Stimulated activated CD4-positive, alpha-beta T cell treated with anti-CD3 and anti-CD28 coated beads, Interleukin-4, amount 100 ng/mL, for 48 hours (primary cell): ENCODE measurements at regions not wholly inside any gene's neighbourhood (a gene's known extent, or its start where the extent isn't known, plus 50 kb on each side); places are given as distances from the start of the nearest gene placed in this dataset.
A peak's percentile ranks its signal among the peaks of the same experiment; 100 is the strongest.

Experiments
- DNase-seq, 2 donors: peaks; one replicate each; pipeline ENCODE4 v3.0.0-alpha.2; 2020; ENCODE audit warnings: low read depth in 2 of 2

DNA sequence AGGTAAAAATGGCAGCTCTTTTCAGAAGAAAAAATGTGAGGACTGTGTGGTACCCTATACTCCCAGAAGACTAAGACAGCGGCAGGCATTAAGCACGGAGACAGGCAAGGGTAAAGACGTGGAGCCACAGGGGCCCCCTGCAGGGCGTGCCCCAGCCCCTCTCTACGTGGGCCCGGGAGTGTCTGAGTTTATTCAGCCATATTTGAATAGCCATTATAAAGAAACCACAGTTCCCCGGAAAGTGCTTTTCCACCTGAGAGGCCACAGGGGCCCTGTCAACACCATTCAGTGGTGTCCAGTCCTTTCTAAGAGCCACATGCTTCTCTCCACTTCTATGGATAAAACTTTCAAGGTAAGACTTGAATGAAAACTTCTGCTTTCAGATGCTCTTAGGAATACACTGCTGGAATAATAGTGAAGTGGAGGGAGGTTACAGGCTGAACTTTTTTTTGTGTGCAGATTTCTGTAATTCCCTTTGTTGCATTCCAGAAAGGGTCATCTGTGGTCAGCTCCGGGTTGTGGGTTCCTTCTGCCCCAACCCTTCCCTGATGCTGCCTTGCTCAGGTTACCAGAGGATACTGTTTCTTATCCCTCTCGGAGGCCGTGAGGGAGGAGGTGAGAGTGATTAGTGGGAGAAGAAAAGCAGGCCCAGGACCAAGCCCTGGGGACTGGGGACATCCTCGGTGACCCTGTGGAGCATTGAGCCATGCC lies 58.4 kb downstream of the SLC25A47 start:
- DNase-seq: no peak

DNA sequence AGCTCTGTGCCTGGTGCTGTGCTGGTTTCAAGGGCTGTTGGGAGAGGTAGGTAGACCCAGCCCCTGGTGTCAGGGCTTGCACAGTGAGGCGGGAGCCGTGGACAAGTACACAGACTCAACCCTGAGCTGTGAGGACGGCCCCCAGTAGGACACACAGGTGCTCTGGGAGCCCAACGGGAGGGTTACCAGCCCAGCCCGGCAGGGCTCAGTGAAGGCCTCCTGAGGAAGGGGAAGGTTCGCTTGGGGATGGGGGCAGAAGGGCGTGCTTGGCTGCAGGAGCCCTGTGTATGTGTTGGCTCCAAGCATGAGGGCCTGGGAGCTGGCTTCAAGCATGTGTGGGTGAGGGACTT lies 58.9 kb downstream of the SLC25A47 start:
- no peak for DNase-seq

DNA sequence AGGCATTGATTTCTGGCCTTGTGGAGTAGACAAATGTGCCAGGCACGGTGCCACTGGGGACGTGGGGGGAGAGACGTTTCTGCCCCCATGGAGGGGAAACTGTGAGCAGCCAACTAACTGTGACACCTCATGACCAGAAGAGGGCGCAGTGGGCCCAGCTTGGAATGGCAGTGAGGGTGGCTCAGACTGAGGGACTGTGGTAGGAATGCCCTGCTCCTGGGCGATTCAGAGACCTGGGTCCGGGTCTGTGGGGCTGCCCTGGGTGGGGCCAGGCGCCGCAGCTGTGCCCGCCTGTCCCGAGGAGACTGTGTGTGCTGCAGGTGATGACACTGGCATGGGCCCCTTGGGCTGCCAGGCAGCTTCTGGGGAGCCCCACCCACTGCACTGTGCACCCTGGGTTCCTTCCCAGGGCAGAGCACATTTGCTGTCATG lies 60.6 kb downstream of the SLC25A47 start:
- DNase-seq: peak; percentile 51 to 58

DNA sequence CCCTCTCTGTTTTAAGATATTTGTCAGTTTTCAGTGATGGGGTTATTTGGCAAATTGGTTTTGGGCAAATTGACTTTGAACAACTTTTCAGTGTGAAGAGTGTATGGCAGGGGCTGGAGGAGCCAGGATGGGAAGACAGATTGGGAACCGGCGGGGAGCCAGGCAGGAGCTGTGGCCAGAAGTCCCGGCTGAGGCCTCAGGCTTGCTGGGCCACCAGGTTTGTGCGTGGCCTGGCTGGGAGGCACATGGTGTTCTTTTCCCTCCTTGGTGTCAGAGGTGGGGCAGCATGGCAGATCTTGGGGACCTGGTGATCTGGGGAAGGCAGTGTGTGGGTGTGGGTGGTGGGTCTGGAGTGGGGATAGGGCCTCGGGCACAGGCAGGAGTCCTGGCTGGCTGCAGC lies 61.1 kb downstream of the SLC25A47 start:
- no peak for DNase-seq

DNA sequence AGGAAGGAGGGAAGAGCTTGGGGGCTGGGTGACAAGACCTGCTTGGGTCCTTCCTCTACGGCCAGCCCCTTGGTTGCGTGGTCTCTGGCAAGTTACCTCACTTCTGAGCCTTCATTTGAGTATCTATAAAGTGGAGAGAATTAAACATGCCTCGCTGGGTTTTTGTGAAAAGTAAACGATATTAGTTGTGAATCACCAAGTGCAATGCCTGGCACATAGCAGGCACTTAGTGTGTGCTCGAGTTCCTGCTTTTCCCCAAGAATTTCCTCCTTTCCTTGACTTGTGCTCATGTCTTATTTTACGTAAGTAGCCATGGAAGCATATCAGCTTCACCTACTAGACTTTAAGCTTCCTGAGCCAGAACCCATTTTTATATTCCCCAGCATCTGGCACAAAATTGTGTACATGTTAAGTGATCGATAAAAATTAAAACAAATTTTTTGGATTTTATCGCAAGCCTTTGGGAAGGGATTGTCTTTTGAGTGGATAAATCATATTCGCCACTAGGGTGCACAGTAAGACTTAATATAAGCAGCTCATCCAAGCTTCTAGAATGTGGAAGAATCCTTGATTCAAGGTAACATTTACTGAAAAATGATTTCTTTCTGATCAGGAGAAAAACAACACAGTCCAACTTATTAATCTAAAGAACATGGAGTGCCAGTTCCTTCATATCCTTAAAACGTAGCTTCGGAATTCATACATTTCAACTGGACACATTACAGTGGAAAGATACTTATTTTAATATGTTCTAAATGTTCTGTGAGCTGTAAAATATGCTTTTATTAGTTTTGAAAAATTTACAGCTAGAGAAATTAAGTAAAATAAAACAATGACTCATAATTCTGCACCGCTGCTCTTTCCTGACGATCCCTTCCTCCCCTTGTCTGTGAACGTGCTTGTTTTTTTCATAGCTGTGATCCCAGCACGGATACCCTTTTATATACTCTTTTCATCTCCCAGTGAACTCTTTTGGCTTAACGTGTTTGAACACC lies 62.0 kb downstream of the SLC25A47 start:
- no peak for DNase-seq

DNA sequence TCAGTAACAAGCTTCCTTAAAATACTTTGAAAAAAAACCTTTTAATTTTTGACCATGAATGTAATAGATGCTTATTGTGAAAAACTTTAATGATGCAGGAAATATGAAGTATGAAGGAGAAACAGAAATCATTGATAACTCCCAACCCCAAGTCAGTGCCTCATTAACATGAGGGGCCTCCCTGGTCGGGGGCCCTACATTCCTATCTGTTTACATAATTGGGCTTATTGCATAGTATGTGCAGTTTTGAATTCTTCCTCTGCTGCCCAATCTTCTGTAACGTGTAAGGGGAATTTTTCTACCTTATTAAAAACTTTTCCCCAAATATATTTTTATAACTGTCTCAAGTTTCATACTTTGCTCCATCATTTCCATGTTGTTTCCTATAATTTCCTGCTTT lies 63.0 kb downstream of the SLC25A47 start:
- DNase-seq: no peak

DNA sequence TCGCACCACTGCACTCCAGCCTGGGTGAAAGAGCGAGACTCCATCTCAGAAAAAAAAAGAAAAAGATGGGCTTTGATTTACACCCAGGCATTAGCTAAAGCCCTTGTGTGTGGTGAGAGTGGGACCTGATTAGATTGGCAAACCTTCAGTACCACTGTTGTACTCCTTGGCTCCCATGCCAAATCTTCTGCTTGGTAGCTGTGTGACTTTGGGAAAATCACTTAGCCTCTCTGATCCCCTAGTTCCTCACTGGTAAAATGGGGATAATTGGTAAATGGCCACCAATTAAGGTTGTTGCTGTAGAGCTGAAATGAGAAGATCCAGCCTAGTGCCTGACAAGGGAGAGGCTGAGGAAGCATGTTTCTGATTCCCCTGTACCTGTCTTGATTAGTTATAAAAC lies 63.7 kb downstream of the SLC25A47 start:
- DNase-seq: no peak

DNA sequence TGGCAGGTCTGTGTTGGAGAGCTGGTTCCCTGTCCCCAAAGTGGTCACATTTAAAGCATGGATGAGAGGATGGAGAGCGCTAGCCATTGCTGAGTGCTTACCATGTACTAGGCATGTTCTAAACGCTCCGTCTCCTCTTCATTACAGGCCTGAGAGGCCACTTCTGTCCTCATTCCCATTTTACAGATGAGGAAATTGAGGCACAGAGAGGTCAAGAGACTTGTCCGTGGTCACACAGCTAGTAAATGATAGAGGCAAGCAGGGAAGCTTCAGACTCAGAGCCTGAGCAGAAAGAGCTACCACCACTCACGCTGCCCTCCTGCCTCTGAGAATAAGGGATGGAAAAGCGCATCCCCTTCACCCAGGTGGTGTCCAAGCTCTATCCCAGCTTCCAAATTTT lies 64.3 kb downstream of the SLC25A47 start:
- no peak for DNase-seq

DNA sequence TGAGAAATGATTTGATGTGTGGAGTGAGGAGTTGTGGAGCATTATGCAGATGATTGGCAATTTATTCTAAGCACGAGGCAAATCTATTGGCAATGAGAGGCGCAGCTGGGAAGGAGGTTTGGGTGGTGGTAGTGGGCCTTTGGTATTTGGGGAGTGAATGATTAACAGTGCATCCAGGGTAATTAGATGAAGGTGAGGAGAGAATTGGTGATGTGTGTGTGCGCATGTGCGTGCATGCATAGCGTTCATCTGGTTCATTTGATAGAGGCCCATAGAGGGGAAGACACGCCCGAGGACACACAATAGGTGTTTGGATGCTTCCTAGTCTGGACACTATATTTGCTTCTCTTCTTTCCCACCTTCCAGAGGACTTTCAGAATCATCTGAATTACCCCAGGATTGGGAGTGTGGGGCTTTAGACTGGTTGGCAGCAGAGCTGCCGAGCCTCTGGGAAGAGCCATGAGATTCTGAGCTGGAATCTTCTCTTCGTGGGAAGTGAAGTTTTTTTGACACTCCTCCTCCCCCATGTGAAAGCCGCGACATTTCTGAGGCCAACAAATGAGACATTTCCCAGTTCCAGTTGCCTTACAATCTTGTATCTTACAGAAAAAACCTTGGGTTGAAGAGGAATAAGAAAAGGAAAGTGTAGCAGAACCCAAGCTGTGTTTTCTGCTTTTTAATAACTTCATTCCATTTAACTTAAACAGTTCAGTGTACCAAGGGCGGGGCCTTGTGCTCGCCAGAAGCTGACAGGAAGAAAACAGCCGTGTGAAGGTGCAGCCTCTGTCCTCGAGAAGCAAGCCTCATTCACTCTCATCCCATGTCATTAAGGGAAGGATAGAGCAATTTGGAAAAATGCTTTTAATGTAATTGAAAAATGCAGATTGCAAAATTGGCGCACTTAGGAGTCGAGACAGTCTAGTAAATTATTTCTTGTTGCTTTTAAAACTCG lies 65.2 kb downstream of the SLC25A47 start:
- no peak for DNase-seq

DNA sequence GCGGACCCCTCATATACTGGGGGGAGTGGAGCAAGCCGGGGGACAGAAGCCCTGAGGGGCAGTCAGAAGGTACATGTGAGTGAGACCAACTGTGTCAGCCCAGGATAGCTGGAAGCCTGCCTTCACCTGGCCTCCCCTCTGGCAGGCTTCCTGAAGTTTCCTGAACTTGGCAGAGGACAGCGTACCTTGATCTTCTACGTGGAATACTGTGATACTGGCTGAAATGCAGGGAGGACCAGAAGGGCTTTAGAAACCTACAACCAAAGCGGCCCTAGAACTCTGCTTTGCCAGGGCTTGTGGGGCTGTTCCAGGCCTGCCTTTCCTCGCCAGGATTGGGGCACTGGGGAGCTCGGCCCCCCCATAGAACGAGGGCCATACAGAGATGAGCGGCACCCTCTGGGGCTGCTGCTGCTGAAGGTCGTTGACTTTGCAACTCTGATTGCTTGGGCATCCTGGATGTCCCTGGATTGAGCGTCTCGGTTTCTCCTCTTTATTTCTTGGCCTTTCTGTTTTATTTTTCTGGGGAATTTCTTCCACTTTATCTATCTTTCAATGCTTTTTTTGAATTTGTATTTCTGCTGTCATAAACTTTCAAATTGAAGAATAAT lies 66.5 kb downstream of the SLC25A47 start:
- no peak for DNase-seq

DNA sequence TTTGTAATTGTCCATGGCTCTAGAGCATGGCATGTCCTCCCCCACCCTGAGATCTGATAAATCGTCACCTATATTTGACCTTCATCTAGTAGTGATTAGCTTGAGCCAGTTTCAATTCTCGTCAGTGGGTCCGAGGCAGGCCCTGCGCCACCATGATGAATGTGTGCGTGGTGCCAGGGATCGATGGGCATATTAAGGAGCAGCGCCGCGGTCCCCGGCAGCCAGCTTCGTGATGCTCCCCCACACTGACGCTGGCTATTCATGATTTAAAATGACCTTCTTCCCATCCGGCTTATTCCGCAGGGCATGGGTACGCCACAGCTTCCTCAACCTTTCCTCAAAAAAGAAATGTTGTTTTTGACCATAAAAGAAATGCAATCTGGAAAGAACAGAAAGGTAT lies 68.0 kb downstream of the SLC25A47 start:
- DNase-seq: no peak

DNA sequence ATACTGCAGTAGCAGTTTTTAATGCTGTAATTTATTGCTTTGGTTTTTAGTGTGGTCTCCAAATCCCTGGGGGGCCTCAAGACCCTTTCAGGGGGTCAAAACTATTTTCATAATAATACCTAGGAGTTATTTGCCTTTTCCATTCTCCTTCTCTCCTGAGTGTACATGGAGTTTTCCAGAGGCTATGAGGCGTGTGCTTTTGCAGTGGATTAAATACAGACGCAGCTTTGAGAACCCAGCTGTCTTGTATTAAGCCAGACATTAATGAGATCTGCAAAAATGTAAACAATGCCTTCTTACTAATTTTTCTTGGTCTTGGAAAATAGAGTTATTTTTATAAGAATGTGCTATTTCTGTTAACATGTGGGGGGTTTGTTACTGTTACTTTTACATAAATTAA lies 68.6 kb downstream of the SLC25A47 start:
- DNase-seq: no peak

DNA sequence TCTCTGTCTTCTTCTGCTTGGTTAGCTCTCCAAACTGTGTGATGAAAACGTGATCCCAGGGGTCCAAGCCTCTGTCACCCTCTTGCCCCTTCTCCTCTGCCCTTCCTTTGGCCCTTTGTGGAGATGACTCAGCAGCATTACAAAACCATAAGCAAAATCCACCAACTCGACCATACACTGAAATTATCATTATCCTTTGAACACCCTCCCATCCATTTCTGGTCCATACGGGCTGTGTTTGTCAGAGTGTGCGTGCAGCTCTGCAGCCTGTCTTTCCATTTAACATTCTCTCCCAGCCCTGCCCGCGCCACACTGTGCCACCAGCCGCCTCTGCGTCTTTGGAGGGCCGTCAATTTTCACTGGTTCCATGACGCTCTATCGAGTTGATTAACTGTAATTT lies 69.2 kb downstream of the SLC25A47 start:
- no peak for DNase-seq

DNA sequence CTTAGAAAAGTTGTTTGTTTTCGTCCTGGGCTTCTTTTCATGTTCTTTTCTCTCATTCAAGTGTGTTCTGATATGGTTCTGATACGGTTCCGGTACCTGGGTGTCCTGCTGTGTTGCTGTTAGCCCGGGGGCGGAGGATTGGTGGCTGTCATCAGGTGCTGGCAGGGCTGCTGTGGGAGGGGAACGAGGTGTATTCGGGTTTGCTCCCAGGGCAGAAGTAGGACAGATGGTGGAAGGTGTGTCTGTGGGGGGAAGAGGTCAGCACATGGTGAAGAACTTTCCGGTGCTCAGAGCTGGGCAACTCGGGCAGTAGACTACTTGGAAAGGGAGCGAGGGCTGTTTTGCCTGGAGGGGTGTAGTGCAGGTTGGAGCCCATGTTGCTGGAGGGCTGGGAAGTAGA lies 70.2 kb downstream of the SLC25A47 start:
- DNase-seq: no peak

DNA sequence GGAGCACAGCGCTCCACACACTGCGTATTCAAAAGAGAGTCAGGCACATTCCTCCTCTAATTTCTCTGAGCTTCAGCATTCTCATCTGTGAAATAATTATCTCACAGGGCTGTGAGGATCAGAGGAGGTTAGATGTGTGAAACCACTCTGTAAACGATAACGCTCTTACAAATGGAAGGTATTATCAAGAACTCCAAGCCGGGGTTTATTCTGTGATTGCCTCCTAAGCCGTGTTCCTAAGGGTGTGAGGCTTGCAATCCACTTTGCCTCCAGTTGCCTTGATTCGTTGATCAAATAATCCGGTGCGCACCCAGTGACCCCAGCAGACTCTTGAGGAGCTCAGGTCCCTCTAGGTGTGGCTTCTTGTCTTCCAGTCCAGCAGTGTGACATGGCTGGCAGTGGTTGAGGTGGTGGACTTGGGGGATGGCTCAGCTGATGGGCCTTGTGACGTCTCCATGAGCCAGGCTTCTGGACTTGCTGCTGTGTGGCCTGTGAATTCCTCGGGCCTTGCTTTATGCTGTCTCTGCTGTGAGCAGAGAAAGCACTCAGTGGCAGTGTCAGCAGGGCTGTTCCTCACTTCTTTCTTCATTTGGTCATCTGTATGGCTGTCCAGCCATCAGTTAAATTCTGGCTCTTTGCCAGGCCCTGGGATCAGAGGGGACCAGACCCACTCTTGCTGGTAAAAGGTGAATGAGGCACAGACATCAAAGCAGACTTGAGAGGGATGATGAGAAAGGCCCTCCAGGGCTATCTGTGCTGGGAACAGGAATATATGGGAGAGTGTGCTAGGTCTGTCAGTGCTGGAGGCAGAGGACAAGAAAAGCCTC lies 71.0 kb downstream of the SLC25A47 start:
- DNase-seq: no peak

DNA sequence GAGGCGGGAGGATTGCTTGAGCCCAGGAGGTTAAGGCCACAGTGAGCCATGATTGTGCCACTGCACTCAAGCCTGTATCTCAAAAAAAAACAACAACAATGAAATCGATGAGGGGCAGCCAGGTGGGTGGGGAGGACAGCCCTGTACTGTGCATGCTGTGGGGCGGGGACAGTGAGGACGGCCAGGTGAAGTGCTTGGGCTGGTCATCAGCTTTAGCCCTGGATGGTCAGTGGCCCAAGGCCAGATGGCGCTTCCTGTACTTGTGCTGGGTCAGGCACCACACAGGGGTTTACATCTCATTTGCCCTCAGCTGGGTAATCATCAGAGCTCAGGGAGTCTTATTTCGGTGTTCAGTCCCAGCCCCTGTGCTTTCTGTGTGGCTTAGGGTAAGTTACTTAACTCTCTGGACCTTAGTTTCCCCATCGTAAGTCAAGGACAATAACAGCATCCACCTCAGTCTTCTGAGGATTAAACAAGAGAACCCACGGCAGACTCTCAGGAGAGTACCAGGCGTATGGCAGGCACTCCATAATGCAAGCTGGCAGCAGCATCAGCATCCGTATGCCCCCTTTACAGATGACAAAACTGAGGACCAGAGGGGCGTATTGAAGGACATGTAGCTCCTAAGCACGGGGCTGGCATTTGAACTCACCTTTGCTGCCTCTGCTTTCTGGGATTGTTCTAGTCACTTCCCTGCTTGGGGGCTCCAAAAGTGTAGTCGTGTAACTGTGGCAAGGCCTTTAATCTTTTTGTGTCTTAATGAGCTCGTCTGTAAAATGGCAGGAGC lies 71.9 kb downstream of the SLC25A47 start:
- DNase-seq: no peak

DNA sequence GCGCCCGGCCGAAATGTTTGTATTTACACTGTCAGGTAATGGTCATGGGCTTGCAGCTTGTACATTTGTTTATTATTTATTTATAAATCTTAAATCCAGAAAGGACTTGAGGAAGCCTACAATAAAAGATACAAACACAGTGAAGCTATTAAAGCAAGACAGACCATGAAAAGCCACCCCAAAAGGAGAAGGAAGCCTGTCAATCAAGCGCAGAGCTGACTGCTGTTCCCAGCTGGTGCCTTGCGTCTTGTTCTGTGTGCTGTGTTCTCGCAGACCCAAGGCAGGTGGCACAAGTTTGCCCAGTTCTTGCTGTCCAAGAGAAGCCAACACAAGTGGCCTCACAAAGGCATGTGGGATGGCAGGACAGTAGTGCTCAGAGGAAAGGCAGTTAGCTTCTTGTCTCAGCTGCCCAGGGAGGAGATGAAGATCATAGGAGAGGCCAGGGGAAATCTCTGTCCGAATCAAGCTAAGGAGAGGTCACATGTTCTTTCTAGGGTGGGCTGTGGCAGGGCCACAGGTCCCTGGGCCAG lies 73.2 kb downstream of the SLC25A47 start:
- no peak for DNase-seq

DNA sequence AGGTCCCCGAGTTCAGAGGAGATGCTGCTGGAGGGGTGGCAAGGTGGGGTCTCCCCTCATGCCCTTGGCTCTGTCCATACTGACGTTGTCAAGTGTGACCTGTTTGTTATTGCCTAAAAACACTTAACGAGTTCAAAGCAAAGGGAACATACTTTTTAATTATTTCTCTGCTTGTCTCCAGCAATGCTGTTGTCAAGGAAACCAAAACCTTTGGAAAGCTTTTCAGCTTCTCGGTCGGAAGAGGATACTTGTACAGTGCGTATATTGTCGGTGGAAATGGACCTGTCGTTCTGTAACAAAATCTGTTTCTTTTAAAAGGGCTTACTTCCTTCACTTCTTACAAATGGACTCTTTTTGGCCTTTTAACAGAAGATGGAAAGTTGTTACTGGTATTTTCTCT lies 73.9 kb downstream of the SLC25A47 start:
- DNase-seq: no peak

DNA sequence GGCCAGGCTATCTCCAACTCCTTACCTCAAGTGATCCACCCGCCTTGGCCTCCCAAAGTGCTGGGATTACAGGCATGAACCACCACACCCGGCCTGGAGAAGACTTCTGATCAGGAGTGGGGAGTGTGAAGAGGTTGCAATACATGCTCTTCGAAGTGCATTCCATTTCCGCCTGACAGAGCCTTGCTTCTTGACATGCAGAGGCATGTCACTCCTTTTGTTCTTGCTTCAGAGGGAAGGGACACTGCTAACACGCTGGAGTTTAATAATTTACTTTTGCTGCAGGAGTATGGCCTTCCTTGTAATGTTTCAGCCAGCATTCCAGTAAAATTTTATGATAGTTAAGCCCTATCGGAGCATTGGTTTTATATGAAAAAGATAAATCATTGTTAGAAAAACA lies 74.9 kb downstream of the SLC25A47 start:
- no peak for DNase-seq
